Neural progenitor cell (in vitro differentiated cells): ENCODE measurements at regions not wholly inside any gene's neighbourhood (a gene's known extent, or its start where the extent isn't known, plus 50 kb on each side); places are given as distances from the start of the nearest gene placed in this dataset.

Source experiments
- CTCF ChIP-seq: fragments of 200-600 bp; sonication (generic); IDR thresholded peaks from 2 replicates; pipeline ENCODE4 v1.5.1; 2017; ENCODE audit warnings: antibody characterized with exemption, mild to moderate bottlenecking
- EZH2 ChIP-seq: fragments of 200-600 bp; sonication (generic); IDR thresholded peaks from 2 replicates; pipeline ENCODE4 v1.6.1; 2017; ENCODE audit warnings: antibody characterized with exemption, mild to moderate bottlenecking, moderate library complexity

- TF ChIP-seq CTCF, result no peak
- no peak for TF ChIP-seq EZH2
Observed at GRCh38 chrX:40854242-40854641, 118.9 kb upstream of the MED14 start.
